ENCODE measurements at regions not wholly inside any gene's neighbourhood (a gene's known extent, or its start where the extent isn't known, plus 50 kb on each side); places are given as distances from the start of the nearest gene placed in this dataset.
"Not testable (repeated sequence)": the region's sequence is repeated elsewhere in the genome, so short reads cannot be mapped to it uniquely, and the experiment has no call there.

DNA sequence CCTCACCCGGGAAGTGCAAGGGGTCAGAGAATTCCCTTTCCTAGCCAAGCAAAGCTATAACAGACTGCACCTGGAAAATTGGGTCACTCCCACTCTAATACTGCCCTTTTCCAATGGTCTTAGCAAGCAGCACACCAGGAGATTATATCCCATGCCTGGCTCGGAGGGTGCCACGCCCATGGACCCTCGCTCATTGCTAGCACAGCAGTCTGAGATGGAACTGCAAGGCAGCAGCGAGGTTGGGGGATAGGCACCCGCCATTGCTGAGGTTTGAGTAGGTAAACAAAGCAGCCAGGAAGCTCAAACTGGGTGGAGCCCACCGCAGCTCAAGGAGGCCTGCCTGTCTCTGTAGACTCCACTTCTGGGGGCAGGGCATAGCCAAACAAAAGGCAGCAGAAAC, 386.5 kb downstream of the CENPW start:
- TF ChIP-seq POLR2A, CTCF, EP300 (IDR thresholded peaks at IDR 0.05): not testable (repeated sequence)
